Lung microvascular endothelial cell (primary cell): ENCODE measurements at regions not wholly inside any gene's neighbourhood (a gene's known extent, or its start where the extent isn't known, plus 50 kb on each side); places are given as distances from the start of the nearest gene placed in this dataset.
"Not testable (repeated sequence)": the region's sequence is repeated elsewhere in the genome, so short reads cannot be mapped to it uniquely, and the experiment has no call there.

Source experiments
- DNase-seq, 2 donors: peaks; one replicate each; pipeline versions ENCODE4 v3.0.0 to v3.0.0-alpha.2; 2010; ENCODE audit warnings: low read depth in 2 of 2

DNA sequence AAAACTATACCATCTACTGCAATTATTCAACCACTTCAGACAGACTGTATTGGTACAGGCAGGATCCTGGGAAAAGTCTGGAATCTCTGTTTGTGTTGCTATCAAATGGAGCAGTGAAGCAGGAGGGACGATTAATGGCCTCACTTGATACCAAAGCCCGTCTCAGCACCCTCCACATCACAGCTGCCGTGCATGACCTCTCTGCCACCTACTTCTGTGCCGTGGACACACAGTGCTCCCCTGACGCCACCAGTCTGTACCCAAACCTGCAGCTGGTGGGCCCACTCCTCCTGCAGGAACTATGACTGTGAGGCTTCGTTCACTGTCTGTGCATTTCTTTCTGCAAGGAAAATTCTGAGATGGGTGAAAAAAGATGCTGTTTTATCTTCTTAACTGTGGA is 284.7 kb downstream of the DAD1 start:
- DNase-seq, result no peak

DNA sequence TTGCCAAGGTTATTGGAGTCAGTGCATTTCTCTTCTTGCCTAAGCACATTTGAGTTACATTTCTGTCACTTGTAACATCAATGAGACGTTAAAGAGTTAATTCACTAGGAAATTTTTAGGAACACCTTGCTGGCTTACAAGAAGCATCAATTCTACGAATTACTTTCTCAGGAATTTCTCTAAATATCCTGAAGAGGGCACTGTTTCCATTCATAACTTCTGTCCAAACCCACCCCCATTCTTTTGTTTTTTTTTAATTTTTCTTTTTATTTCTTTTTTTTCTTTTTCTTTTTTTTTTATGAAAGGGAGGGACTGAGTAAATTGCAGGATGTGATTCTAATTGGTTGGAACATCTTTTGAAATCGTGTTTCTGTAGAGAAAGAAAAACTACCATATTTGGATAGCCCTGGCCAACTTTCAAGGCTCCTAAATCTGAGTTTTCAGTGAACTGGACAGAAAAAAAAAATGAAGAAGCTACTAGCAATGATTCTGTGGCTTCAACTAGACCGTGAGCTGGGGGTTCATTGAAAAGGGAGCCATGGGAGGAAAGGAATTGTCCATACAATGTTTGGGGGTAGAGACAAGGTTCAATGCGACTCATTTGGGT is 285.3 kb downstream of the DAD1 start:
- peak; percentile 12 to 20 for DNase-seq

DNA sequence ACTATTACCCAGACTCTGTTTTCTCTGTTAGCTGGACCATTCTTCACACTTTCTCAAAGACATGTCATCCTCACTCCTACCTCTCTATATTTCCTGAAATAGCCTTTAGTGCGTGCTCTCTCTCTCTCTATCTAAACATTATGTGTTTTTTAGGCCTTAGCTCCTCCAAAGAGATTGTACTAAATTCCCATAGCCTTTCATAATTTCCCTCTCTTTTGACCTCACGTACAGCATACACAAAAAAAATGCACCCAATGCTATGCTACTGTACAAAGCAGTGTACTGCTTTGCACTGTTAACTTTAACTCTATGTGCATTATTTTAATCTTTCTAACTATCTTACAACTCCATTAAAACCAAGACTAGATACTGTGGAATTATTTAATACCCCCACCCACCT is 288.4 kb downstream of the DAD1 start:
- no peak for DNase-seq

DNA sequence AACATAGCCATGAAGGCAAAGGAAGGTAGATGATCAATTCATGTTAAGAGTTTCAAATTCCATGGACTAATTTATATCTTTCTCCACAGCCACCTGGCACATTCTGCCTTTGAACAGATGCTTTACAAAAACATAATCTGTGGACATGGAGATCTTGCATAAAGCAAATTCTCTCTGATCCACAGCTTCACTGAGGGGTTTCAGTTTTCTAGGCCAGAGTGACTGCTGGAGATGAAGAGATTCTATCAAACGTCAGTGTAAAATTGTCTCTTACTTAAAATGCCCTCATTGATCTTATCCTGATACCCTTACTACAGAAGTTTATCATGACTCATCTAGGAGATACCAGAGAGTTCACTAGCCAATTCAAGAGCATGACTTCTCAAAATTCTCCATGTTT is 291.6 kb downstream of the DAD1 start:
- DNase-seq, result no peak

DNA sequence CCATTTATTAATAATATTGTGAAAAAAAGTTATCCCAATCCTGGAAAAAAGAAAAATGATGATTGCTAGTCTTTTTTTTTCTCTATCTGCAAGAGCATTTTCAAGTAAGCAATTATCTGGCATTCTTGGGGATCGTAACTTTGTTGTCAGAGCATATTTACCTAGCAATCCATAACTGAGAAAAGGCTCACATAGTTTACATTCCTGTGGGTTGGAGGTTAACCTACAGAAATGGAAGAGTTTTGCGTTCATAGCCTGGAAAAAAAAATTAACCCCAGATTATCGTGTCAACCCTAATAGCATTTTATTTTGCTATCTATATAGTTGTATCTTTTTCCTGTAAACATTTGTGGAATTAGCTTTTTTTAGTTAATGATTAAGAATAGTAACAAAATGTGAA is 292.3 kb downstream of the DAD1 start:
- DNase-seq, result peak in 1 of 2 donors; percentile 42

DNA sequence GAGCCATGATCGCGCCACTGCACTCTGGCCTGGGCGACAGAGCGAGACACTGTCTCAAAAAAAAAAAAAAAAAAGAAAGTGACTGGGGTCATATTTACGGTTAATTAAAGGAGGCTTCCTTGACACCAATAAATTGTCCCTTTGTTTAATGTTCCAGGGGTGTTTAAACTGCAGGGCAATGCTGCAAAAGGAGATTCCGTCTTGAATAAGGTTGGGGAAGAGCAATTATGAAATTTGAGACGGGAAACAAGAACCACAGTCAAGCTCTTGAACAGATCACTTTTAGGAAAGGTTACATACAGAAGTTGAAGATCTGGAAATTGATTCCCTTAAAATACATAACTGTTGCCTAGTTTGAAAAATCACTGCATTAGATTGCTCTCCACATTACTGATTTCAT is 292.9 kb downstream of the DAD1 start:
- DNase-seq, result no peak

DNA sequence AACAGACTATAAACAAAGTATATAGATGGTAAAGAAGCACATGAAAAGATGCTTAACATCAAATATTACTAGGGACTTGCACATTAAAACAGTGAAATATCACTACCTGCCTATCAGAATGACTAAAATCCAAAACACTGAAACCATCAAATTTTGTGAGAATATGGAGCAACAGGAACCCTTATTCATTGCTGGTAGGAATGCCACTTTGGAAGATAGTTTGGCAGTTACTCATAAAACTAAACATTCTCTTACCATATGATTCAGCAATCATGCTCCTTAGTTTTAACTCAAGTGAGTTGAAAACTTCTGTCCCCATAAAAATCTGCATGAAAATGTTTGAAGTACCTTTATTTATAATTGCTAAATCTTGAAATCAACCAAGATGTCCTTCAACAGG is 297.6 kb downstream of the DAD1 start:
- no peak for DNase-seq

DNA sequence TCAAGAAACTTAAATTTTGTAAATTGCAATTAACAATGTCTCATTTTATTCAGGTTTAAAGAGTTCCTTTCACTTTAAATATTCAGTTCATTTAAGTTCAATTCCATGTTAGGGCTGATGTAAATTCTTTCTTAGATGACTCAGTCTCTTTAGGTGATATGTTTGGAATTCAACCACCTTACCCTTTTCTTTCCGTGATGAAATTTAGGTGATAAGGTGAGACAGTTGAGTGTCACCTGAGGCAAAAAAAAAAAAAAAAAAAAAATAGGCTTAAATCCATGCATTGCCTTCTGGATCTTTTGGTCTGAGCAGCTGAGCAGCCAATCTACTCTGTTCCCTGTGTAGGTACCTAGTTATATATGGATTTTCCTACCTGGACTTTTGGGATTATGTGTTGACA is 299.5 kb downstream of the DAD1 start:
- no peak for DNase-seq

DNA sequence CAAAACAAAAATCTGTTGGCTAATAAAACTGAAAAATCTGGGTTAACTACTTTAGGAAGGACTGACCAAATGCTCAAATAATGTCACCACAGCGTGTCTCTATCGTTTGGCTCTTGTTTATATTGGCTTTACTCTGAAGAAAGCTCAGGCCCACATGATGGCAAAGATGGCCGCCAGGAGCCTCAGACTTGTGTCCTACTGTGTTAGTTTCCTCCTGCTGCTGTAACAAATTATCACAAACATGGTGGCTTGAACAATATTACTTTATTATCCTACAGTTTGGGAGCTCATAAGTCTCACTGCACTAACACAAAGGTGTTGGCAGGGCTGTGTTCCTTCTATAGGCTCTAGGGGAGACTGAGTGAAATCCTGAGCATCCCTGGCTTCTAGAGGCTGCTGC is 303.0 kb downstream of the DAD1 start:
- DNase-seq, result no peak

DNA sequence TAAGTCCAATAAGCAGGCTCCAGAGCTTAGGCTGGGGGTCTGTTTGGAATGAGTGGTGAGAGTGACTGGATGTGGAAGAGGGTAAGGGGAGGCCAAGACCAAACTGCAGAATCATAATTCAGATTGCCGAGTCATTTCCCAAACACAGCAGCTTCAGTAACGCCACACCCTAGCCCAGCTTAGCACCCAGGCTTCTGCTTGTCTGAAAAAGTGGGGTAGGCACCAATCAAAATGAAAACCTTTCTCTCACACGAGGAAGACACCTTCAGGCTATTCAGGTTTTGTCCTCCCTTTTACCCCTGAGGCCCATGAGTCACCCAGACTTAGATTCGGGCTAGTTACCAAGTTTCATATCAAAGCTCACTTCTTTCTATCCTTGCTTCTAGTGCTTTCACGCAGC is 306.1 kb downstream of the DAD1 start:
- no peak for DNase-seq

DNA sequence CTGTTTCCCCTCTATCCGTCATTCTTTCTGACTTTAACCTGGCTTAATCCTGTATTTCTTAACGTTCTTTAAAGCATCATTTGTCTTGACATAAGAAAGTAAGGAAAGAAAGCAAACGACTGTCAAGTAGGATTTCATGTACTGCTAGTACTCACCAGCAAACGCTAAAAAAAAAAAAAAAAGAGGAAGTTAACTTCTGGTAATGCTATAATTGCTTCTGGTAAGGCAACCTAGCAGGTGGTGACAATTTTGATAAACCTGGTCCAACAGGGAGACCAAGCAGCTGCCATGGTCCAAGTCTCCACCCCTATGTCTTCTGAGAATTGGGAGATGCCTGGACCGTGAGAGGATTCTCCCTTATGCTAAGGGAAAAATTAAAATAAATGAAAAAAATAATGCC is 306.6 kb downstream of the DAD1 start:
- no peak for DNase-seq

DNA sequence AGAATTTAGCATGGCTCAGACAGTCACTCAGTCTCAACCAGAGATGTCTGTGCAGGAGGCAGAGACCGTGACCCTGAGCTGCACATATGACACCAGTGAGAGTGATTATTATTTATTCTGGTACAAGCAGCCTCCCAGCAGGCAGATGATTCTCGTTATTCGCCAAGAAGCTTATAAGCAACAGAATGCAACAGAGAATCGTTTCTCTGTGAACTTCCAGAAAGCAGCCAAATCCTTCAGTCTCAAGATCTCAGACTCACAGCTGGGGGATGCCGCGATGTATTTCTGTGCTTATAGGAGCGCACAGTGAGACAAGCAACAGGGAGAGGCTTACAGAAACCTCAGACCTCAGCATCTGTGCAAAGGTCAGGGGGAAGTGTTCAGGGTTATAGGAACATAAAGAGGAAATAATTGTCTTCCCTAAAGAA is 307.6 kb downstream of the DAD1 start:
- DNase-seq, result not testable (repeated sequence)

DNA sequence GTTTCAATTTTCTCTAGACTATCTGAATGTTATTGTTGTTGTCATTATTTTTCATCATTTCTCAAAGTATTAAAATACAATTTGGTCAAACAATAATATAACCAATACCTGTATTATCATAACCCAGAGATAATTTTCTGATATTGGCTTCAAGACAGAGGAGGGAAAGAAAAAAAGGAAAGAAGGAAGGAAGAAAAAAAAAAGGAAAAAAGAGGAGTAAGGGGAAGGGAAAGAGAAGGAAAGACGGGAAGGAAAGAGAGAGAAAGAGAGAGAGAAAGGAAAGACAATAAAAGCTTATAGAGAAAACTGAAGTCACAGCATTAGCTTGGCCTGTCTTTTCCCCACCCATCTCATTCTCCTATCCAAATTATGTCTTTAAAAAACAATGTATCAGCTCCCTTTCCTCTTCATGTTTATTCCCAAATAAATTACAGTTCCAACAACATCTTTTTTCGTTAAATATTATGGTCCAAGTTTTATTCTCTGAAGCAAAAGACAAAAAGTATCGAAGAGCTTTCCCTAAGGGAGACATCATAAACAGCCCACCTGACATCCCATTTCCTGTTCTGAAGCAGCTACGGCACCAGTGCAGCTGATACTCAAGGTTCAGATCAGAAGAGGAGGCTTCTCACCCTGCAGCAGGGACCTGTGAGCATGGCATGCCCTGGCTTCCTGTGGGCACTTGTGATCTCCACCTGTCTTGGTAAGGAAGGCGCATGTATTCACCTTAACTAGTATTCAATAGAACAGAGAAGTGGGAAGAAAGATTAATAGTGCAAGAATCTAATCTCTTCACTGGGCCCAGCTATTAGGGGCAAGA is 308.3 kb downstream of the DAD1 start:
- no peak for DNase-seq

DNA sequence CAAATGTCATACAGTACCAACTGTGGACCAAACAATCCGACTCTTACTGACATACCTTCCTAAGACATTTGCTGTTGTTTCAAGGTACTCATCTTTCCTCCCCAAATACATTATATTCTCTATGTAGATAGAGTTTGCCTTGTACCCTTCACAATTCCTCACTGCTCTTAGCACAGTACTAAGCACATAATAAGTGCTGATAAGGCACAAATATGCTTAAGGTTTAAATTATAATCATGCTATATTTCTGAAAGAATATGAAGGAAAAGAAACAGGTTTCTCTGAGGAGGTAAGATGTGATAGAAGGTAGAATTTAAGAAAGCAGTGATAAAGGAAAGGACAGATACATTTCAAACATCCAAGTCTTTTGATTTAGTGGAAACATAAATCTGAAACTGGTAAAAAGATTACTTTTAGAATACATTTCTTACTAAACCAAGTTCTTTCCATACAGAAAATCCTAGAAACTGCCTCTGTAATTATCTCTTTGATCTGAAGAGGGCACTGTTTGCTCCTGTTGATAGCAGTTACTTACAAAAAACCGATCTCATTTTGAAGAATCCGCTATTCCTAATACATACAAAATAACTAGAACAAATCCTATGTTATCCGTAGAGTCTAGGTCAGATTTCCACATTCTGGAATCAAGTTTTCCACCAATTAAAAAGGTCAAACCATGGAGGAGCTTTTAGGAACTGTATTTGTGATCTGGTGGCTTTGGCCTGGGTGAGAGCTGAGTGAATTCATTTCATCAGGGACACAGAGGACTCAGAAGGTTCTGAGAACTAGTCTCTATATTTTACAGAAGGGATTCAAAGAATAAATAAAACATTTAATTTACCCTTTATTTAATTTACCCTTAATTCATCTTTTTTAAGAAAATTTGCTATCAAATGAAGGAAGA is 311.9 kb downstream of the DAD1 start:
- DNase-seq, result peak; percentile 26 to 34

DNA sequence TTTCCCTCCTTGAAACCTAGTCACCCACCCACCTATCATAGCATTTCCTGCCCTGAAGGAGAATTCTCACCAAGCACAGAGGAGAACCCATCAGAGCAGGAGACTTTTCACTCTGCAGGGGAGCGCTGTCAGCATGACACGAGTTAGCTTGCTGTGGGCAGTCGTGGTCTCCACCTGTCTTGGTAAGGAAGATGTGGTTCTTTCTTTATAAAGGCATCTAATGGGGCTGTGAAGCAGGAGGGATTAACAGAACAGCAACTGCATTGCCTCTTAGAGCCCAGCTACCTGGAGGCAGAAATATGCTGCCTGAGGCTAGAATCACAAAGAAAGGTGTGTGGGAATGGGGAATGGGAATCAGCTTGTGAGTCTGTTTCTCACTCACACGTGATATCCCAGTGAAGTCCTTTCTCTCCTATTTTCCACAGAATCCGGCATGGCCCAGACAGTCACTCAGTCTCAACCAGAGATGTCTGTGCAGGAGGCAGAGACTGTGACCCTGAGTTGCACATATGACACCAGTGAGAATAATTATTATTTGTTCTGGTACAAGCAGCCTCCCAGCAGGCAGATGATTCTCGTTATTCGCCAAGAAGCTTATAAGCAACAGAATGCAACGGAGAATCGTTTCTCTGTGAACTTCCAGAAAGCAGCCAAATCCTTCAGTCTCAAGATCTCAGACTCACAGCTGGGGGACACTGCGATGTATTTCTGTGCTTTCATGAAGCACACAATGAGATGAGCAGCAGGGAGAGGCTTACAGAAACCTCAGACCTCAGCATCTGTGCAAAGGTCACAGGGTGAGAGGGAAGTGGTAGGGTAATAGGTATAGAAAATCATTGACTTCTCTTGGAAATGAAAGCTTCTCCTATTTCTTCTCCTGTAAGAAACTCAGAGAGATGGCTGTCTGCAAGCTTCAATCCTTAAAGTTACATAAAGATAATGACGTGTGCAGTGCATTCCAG is 316.9 kb downstream of the DAD1 start:
- DNase-seq, result no peak

DNA sequence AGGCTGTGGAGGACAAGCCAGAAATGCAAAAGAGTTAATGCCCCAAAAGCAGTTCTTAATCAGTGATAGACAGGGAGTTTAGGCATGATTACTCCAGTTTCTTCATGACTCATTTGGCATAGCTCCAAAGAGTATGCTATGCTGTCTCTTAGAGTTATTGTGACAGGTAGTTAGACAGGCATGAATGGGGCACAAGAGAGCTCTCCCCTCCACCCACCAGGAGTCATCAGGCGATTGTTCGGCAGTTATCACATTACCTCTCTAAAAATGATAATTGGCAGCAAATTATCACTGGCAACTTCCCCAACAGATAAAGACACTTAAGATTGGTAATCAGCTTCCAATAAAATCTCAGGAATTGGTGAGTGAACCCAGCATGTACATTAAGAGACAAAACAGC is 320.1 kb downstream of the DAD1 start:
- peak in 1 of 2 donors; percentile 15 for DNase-seq

DNA sequence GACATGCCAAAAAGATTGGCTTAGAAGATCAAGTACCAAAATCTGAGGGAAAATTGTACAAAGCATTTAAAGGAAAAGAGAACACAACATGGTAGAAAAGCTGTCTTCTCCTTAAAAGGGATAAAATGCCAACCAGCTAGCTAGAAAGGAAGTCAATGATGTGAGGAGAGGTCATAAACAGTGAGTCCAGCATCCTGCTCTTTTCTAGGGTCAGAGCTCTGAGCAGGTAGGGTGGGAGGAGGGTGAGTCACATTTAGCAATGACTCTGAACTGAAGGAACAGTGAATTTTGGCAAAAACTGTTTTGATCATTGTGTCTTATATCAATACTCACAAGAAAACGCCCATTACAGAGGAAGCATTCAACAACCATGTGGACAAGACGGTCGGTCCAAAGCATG is 322.3 kb downstream of the DAD1 start:
- no peak for DNase-seq

DNA sequence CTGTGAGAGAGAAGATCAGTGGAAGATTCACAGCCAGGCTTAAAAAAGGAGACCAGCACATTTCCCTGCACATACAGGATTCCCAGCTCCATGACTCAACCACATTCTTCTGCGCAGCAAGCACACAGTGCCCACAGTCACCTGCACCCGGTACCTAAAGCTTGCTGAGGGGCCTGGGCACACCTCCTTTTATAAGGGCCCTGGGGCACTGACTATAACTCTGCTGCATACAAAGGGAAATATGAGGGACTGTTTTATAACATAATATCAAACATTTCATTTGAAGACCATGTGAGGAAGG is 322.9 kb downstream of the DAD1 start:
- DNase-seq, result no peak

DNA sequence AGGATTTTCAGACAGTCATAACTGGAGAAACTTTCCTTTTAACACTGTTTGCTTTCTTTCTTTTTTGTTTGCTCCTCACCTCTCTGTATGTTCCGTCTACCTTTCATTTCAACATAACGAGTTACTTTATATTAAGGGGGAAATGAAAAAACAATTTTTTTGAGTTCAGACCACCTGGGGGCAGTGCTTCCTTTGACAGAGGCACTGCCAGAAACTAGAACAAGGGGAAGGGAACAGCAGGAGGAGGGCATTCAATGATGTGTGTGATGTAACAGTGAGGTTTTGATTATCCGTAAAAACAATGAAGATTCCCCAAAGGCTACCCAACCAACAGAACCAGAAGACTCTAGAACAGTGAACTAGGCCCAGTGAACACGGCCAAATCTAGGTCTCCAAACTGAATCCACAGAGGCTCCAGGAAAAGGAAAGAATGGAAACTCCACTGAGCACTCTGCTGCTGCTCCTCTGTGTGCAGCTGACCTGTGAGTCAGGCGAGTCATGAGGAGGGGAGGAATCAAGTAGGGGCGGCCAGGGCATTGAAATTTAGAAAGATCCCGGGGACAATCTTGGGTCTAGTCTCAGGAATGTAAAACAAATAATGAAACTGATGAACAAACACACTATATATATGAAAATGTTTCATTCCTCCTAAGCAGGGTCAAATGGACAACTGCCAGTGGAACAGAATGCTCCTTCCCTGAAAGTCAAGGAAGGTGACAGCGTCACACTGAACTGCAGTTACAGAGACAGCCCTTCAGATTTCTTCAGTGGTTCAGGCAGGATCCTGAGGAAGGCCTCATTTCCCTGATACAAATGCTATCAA is 323.5 kb downstream of the DAD1 start:
- DNase-seq, result no peak

DNA sequence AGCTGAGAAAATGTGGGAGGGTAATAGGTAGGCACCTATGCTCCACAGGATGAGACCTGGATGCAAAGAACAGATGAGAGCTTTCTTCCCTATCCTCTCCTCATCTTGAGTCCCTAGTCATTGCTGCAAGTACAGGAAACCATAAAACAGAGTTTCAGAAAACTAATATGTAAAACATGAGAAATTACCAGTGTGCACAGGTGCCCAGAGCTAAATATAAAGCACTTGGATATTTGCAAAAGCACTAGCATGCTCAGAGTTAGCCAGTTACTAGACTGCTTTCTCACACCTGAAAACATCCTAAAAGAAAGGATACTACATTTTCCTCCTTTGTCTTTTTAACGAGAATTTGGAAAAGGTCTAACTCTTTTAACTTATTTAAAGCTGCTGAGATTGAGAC is 324.3 kb downstream of the DAD1 start:
- no peak for DNase-seq

DNA sequence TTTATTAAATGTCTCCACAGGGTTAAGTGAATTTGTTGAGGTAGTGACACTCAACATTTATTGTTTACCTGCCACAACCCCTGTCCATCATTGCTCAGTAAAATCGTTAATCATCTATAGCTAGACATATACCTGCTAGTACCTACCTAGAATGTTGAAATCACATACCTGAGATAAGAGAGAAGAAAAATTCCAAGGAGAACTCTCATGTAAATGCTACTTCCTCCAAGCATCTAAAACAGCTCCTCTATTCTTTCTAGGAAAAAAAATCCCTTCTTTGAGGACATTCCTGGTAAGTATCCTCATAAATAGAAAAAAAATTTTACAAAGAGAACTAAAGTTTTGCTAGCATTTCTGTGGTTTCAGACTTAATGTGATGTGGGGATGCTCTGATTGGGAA is 325.1 kb downstream of the DAD1 start:
- no peak for DNase-seq
